GM19351 (cell line): ENCODE measurements at regions not wholly inside any gene's neighbourhood (a gene's known extent, or its start where the extent isn't known, plus 50 kb on each side); places are given as distances from the start of the nearest gene placed in this dataset.
"Not testable (repeated sequence)": the region's sequence is repeated elsewhere in the genome, so short reads cannot be mapped to it uniquely, and the experiment has no call there.

Experiments
- ATAC-seq: cut with Tn5 transposase; IDR thresholded peaks from one replicate; pipeline ENCODE4 v1.9.1; 2021; ENCODE audit warnings: mild to moderate bottlenecking, moderate library complexity; ENCODE audit not compliant: unreplicated experiment

GRCh38 chr7:68914006-68914405 is 684.3 kb upstream of the AUTS2 start:
- ATAC-seq, result no peak

GRCh38 chr7:68917041-68917651 is 681.1 kb upstream of the AUTS2 start:
- ATAC-seq, result no peak

- ATAC-seq, result no peak
These were observed 679.7 kb upstream of the AUTS2 start for GRCh38 chr7:68918621-68919020.

GRCh38 chr7:68922850-68923249 is 675.4 kb upstream of the AUTS2 start:
- no peak for ATAC-seq

GRCh38 chr7:68925241-68925640 is 673.0 kb upstream of the AUTS2 start:
- ATAC-seq, result no peak

GRCh38 chr7:68929781-68930261 is 668.5 kb upstream of the AUTS2 start:
- no peak for ATAC-seq

GRCh38 chr7:68936471-68937035 is 661.7 kb upstream of the AUTS2 start:
- no peak for ATAC-seq

GRCh38 chr7:68938151-68938550 is 660.1 kb upstream of the AUTS2 start:
- no peak for ATAC-seq

- ATAC-seq, result no peak
These were observed 654.5 kb upstream of the AUTS2 start for GRCh38 chr7:68943786-68944185.

GRCh38 chr7:68955656-68956055 is 642.6 kb upstream of the AUTS2 start:
- ATAC-seq, result no peak

- ATAC-seq, result no peak
These were observed 639.7 kb upstream of the AUTS2 start for GRCh38 chr7:68958571-68958970.

- ATAC-seq, result no peak
These were observed 634.7 kb upstream of the AUTS2 start for GRCh38 chr7:68963552-68963951.

GRCh38 chr7:68964060-68964459 is 634.2 kb upstream of the AUTS2 start:
- ATAC-seq, result no peak

GRCh38 chr7:68965351-68965750 is 632.9 kb upstream of the AUTS2 start:
- ATAC-seq, result no peak

GRCh38 chr7:68967598-68967997 is 630.7 kb upstream of the AUTS2 start:
- no peak for ATAC-seq

- ATAC-seq, result no peak
These were observed 628.7 kb upstream of the AUTS2 start for GRCh38 chr7:68969571-68969970.

- no peak for ATAC-seq
These were observed 626.5 kb upstream of the AUTS2 start for GRCh38 chr7:68971634-68972340.

- ATAC-seq, result no peak
These were observed 620.8 kb upstream of the AUTS2 start for GRCh38 chr7:68977385-68978055.

- no peak for ATAC-seq
These were observed 619.6 kb upstream of the AUTS2 start for GRCh38 chr7:68978710-68979109.

GRCh38 chr7:68980011-68980410 is 618.3 kb upstream of the AUTS2 start:
- ATAC-seq, result no peak

GRCh38 chr7:68980432-68980831 is 617.8 kb upstream of the AUTS2 start:
- ATAC-seq, result not testable (repeated sequence)

- ATAC-seq, result no peak
These were observed 614.0 kb upstream of the AUTS2 start for GRCh38 chr7:68984306-68984705.
